ENCODE measurements at regions not wholly inside any gene's neighbourhood (a gene's known extent, or its start where the extent isn't known, plus 50 kb on each side); places are given as distances from the start of the nearest gene placed in this dataset.

DNA sequence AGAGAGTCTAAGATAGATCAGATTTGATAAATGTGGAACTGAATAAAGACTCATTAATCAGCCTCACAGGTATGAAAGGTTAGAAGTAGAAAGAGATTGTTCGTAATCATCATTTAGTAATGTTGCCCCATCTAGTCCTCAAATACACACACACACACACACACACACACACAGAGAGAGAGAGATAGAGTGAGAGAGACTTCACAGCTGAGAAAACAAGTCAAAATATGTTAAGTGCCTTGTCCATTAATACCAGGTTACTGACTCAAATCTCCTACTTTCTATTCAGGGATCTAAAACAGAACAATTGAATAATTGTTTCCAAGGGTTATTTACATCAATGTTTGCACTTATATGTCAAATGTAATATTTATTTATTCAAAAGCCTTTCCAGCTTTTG, 284.6 kb downstream of the MRPS30 start:
- Histone ChIP-seq H3K4me1 (peaks cover 20% of the 10 kb centered on the region), H3K36me3 (ENCODE audit: control insufficient read depth, insufficient read depth, low read length) (no peaks in the 10 kb centered on the region), H3K4me3 (ENCODE audit: low read depth, low read length) (no peak overlapping the region), H3K27me3 (replicated peaks; ENCODE audit: control insufficient read depth, insufficient read depth, low read length) (no peaks in the 10 kb centered on the region), H3K9me3 (no peaks in the 10 kb centered on the region)
- H3K4me3 Mint-ChIP-seq (ENCODE audit: unreplicated experiment), result no peak overlapping the region
- H3K9me3 Mint-ChIP-seq (ENCODE audit: unreplicated experiment), result no peaks in the 10 kb centered on the region
- no peaks in the 10 kb centered on the region for H3K27me3 Mint-ChIP-seq (ENCODE audit: insufficient read depth, unreplicated experiment)
- peaks cover 15% of the 10 kb centered on the region for H3K4me1 Mint-ChIP-seq (ENCODE audit: low read depth, unreplicated experiment)
- no TSS peak for BruUV-seq (replicated peaks)
- TF ChIP-seq CTCF (IDR thresholded peaks at IDR 0.05; ENCODE audit: insufficient read depth in 1 of 2, low read depth in 1 of 2, low read length in 1 of 2, severe bottlenecking in 1 of 2, unreplicated experiment in 1 of 2), result no peak
- intact Hi-C loops (cut with micrococcal nuclease; ENCODE audit: unreplicated experiment), result no loop called here
- CTCF ChIA-PET, result no interaction called here
- POLR2A ChIA-PET, result no interaction called here
- no peaks in the 10 kb centered on the region for H3K36me3 Mint-ChIP-seq (ENCODE audit: insufficient read depth, unreplicated experiment)
- H3K27ac Mint-ChIP-seq (ENCODE audit: unreplicated experiment), result no peak overlapping the region
- no peak for DNase-seq

- BruUV-seq (replicated peaks), result no TSS peak
- no peaks in the 10 kb centered on the region for H3K36me3 Mint-ChIP-seq (ENCODE audit: insufficient read depth, unreplicated experiment)
Observed at GRCh38 chr5:45094876-45095440, 286.2 kb downstream of the MRPS30 start.

DNA sequence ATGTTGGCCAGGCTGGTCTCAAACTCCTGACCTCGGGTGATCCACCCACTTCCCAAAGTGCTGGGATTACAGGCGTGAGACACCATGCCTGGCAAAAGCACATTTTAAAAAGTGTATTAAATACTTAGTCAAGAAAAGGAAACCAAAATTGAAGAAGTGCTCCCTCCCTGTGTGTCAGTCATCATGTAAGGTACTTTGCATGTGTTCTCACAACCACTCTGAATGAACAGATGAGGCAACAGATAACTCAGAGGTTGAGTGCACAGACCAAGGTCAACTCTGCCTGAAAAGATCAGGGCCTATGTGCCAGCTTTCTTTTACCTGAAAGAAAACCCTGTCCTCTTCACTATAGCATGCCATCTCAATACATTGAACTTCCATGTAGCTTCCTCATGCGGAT, 289.7 kb downstream of the MRPS30 start:
- peaks cover 16% of the 10 kb centered on the region for H3K4me1 ChIP-seq
- TF ChIP-seq CTCF (IDR thresholded peaks at IDR 0.05; ENCODE audit: insufficient read depth in 1 of 2, low read depth in 1 of 2, low read length in 1 of 2, severe bottlenecking in 1 of 2, unreplicated experiment in 1 of 2), result no peak
- H3K27me3 Mint-ChIP-seq (ENCODE audit: insufficient read depth, unreplicated experiment), result no peaks in the 10 kb centered on the region
- DNase-seq, result no peak
- H3K27ac Mint-ChIP-seq (ENCODE audit: unreplicated experiment), result no peak overlapping the region
- H3K36me3 ChIP-seq (ENCODE audit: control insufficient read depth, insufficient read depth, low read length), result no peaks in the 10 kb centered on the region
- POLR2A ChIA-PET, result no interaction called here
- CTCF ChIA-PET, result no interaction called here
- no peaks in the 10 kb centered on the region for H3K36me3 Mint-ChIP-seq (ENCODE audit: insufficient read depth, unreplicated experiment)
- peaks cover 10% of the 10 kb centered on the region for H3K4me1 Mint-ChIP-seq (ENCODE audit: low read depth, unreplicated experiment)
- intact Hi-C loops (cut with micrococcal nuclease; ENCODE audit: unreplicated experiment), result no loop called here
- H3K4me3 Mint-ChIP-seq (ENCODE audit: unreplicated experiment), result no peak overlapping the region
- no TSS peak for BruUV-seq (replicated peaks)
- no peaks in the 10 kb centered on the region for H3K9me3 ChIP-seq
- no peaks in the 10 kb centered on the region for H3K27me3 ChIP-seq (replicated peaks; ENCODE audit: control insufficient read depth, insufficient read depth, low read length)
- peaks cover 7% of the 10 kb centered on the region for H3K9me3 Mint-ChIP-seq (ENCODE audit: unreplicated experiment)
- no peak overlapping the region for H3K4me3 ChIP-seq (ENCODE audit: low read depth, low read length)

More at GRCh38 chr5:45094876-45095440, 286.2 kb downstream of the MRPS30 start:
- peak; percentile 53 to 55 for DNase-seq
- POLR2A ChIA-PET, result no interaction called here
- Histone ChIP-seq H3K36me3 (ENCODE audit: control insufficient read depth, insufficient read depth, low read length) (no peaks in the 10 kb centered on the region), H3K9me3 (no peaks in the 10 kb centered on the region), H3K4me1 (peaks cover 20% of the 10 kb centered on the region), H3K27me3 (replicated peaks; ENCODE audit: control insufficient read depth, insufficient read depth, low read length) (no peaks in the 10 kb centered on the region), H3K4me3 (ENCODE audit: low read depth, low read length) (no peak overlapping the region)
- intact Hi-C loops (cut with micrococcal nuclease; ENCODE audit: unreplicated experiment), result no loop called here
- peak overlapping the region; percentile 52 for H3K4me3 Mint-ChIP-seq (ENCODE audit: unreplicated experiment)
- CTCF ChIA-PET, result no interaction called here
- H3K4me1 Mint-ChIP-seq (ENCODE audit: low read depth, unreplicated experiment), result peaks cover 15% of the 10 kb centered on the region
- no peaks in the 10 kb centered on the region for H3K27me3 Mint-ChIP-seq (ENCODE audit: insufficient read depth, unreplicated experiment)
- no peaks in the 10 kb centered on the region for H3K9me3 Mint-ChIP-seq (ENCODE audit: unreplicated experiment)
- peak overlapping the region; percentile 76 for H3K27ac Mint-ChIP-seq (ENCODE audit: unreplicated experiment)
- TF ChIP-seq CTCF (IDR thresholded peaks at IDR 0.05; ENCODE audit: insufficient read depth in 1 of 2, low read depth in 1 of 2, low read length in 1 of 2, severe bottlenecking in 1 of 2, unreplicated experiment in 1 of 2), result no peak
